Pulmonary artery endothelial cell (primary cell): ENCODE measurements at regions not wholly inside any gene's neighbourhood (a gene's known extent, or its start where the extent isn't known, plus 50 kb on each side); places are given as distances from the start of the nearest gene placed in this dataset.

Source experiments
- DNase-seq: peaks from one replicate; pipeline ENCODE4 v3.0.0-alpha.2; 2011; ENCODE audit warnings: low read depth, low spot score

- DNase-seq = no peak
These were observed 87.3 kb downstream of the TMEM100 start for GRCh38 chr17:55635253-55635914.

- no peak for DNase-seq
These were observed 88.0 kb downstream of the TMEM100 start for GRCh38 chr17:55634702-55635101.

DNA sequence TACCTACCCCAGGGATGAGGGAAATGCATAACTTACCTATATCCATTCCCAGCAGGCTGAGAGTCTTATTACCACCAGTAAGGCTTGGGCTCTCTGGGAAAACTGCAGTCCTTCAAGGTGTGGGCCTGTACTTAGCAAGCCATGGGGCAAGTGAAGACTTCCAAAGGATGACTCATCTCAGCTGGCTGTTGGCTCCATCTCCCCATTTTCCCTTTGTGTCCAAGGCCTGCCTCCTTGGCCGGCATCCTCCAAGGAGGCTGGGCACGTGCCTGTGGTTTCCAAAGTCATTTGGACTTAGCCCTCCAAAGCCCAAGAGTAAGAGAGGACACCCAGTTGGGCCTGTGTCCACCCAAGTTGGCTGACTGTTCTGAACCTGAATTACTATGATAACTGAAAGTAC lies 89.8 kb downstream of the TMEM100 start:
- DNase-seq = no peak

DNA sequence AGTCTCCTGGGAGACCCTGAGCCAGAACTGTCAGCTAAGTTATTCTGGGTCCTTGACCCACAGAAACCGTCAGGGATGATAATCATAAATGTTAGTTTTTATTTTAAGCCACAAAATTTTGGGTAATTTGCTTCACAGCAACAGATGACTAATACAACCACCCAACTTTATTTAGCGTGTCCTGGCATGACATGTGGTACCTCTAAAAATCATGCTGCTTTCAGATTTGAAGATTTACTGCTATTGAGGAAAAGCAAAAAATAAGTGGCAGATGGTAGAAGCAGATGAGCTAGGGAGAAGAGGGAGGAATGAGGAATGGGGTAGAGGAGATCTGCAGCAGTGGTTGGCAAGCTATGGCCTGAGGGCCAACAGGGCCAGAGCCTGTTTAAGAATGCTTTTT lies 90.4 kb downstream of the TMEM100 start:
- DNase-seq = no peak

GRCh38 chr17:55629995-55630394 lies 92.7 kb downstream of the TMEM100 start:
- DNase-seq = no peak

DNA sequence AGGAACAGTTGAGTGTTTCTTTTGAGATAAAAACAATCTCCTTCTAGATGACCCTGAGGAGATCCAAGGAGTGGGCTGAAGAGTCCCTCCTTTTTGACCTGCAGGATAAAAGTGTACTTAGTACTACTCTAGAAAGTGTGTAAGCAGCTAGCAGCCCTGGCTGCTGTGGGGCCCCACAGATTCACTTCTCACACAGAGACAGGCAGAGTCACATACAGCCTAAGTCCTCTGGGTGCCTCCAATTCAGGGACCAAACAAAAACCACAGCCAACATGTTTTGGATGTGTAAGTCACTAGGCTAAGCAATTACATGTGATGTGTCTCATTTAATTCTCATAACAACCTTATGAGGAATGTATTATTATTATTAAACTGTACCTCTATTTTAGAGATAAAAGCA lies 97.1 kb downstream of the TMEM100 start:
- no peak for DNase-seq

- no peak for DNase-seq
These were observed 97.8 kb downstream of the TMEM100 start for GRCh38 chr17:55624772-55625433.

GRCh38 chr17:55622547-55622946 lies 100.1 kb downstream of the TMEM100 start:
- DNase-seq = no peak

DNA sequence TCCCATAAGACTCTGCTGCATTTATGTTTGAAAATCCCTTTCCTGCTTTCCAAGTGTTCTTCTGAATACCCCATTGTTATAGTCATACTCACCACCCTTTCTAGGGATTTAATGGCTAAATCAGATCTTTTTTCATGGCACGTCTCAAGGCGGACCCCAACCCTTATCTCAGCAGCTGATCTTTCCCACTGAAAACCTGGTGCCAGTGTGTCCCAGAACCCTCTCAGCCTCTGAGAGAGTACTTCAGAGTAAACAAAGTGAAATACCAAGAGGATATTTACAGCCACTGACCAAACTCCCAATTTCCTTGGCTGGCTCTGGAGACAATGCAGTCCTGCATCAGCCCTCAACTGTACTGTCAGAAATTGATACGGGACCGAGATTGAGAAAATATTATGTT lies 101.7 kb downstream of the TMEM100 start:
- DNase-seq = no peak

- DNase-seq = no peak
These were observed 102.6 kb downstream of the TMEM100 start for GRCh38 chr17:55620023-55620422.

- DNase-seq = no peak
These were observed 105.2 kb downstream of the TMEM100 start for GRCh38 chr17:55617441-55617840.

DNA sequence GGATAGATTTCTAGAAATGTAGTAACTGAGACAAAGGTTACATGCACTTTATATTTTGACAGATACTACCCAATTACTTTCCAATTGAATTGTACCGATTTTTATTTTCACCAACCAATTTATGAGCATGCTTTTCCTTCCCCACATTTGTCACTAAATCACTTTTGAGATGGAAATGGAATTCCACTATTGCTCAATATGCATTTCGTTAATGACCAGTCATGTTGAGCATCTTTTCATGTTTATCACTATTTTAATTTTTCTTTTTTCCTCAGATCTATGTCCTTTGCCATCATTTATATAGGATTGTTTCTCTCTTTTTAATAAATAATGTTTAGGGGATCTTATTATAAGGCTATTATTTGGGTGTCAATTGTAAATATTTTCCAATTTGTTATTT lies 102.8 kb upstream of the SMIM36 start:
- DNase-seq = no peak

DNA sequence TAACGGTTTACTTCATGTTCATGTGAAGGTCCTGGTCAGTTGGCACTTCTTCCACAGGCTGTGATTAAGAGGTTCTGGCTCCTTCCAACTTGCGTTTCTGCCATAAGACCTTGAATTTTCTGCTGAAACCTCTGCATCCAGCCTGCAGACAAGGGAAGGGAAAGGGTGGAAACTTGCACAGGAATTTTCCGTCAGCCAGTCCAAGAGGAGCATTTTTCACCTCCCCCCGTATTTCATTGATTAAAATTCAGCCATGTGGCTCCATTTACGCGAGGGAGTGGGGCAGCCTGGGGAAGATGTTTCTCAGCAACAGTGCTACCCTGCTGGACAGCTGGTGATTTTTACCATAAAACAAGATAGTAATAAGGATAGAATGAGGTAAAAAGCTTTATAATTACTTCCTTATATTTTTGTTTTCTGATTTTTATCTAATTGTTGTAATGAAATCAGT lies 101.5 kb upstream of the SMIM36 start:
- no peak for DNase-seq

GRCh38 chr17:55607731-55608341 lies 96.6 kb upstream of the SMIM36 start:
- DNase-seq = no peak

- DNase-seq = no peak
These were observed 95.2 kb upstream of the SMIM36 start for GRCh38 chr17:55606488-55606815.

DNA sequence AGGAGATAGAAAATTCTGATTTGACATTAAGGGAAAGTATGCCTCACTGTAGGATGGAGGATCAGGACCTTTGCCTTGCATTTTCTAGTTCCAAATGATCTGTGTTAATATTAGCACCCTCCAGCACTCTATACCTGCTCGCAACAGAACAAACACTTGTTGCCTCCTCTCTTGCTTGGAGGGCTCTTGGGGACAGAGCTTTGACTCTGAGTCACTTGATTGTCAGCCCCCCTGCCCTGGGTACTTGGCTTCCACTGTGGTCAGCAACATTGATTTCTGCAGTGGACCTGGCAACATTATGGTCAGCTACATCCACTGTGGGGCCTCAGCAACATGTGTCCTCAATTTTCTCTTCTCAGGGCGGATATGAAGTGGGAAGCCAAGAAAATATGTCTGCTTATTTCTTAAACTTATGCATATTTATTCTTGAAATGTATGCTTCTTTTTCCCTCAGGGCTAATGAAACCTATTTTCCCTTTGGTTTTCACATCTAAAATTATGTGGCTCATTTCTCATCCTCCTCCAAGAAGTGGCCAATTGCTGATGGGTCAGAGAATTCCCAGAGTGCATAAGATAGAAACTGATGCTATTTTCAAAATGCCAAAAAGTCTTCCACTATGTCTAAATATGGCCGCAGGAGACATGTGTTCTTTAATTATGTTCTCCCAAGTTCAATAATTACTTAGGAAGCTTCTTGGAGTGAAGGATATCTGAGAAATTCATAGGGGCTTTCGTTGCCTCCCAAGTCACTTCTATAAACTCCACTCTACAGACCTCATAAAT lies 94.6 kb upstream of the SMIM36 start:
- DNase-seq = no peak

DNA sequence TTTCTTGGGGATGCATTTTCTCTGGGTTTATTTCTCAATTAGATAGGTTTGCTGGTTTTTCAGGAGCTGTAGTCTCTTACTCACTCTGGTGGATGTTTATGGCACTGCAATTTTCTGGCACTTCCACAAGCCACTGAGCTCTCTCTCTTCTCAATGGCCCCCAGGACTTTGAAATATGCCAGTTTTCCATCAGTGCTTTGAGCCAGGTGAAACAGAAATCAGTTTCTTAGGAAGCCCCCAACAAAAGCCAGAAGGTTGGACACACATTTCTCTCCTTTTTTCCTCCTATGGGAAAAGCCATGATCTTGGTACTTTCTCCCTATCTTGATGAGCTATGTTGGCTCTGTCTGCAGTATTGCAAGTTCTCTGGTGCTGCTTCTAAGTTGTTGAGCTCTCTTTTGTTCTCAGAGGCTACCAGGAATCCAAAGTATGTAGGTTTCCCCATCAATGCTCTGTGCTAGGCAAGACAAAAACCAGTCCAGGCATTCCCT lies 90.7 kb upstream of the SMIM36 start:
- no peak for DNase-seq

DNA sequence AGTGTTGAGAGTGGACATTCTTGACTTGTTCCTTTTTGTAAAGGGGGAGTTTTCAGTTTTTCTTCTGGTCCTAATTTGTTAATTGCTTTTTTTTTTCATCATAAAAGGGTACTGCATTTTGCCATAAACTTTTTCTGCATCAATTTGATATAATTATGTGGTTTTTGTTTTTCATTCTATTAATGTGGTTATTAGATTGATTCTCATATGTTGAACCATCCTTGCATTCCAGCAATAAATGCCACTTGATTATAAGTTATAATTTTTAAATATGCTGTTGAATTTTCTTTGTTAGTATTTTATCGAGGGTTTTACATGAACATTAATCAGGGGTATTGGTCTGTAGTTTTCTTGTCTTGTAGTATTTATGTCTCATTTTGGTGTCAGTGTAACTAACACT lies 87.2 kb upstream of the SMIM36 start:
- no peak for DNase-seq

GRCh38 chr17:55588446-55589242 lies 77.4 kb upstream of the SMIM36 start:
- no peak for DNase-seq

- DNase-seq = no peak
These were observed 76.4 kb upstream of the SMIM36 start for GRCh38 chr17:55587608-55588139.

- no peak for DNase-seq
These were observed 74.4 kb upstream of the SMIM36 start for GRCh38 chr17:55585629-55586028.
